Heart right ventricle (tissue), 16 donors: ENCODE measurements at regions not wholly inside any gene's neighbourhood (a gene's known extent, or its start where the extent isn't known, plus 50 kb on each side); places are given as distances from the start of the nearest gene placed in this dataset.

ENCODE experiments used
- ATAC-seq, 8 donors: fragments of 200-7000 bp; cut with Tn5 transposase; one replicate each; pipeline ENCODE4 v1.9.1; 2020; ENCODE audit warnings: mild to moderate bottlenecking in 8 of 8, moderate library complexity in 8 of 8, moderate number of reproducible peaks in 1 of 8
- DNase-seq, 2 donors: peaks; one replicate each; pipeline ENCODE4 v3.0.0-alpha.2; 2020
- H3K27ac ChIP-seq, 10 donors: fragments of 200-600 bp; sonication (generic) in 2 of 10; one replicate each; pipeline versions ENCODE4 v1.5.0 to v1.8.0; 2020 to 2022; ENCODE audit warnings: mild to moderate bottlenecking in 3 of 10
- H3K27me3 ChIP-seq, 7 donors: fragments of 200-600 bp; one replicate each; pipeline ENCODE4 v1.8.0; 2021 to 2022; ENCODE audit warnings: mild to moderate bottlenecking in 2 of 7
- H3K36me3 ChIP-seq, 9 donors: fragments of 200-600 bp; sonication (generic) in 1 of 9; one replicate each; pipeline versions ENCODE4 v1.5.0 to v1.8.0; 2020 to 2022; ENCODE audit warnings: mild to moderate bottlenecking in 2 of 9
- H3K4me1 ChIP-seq, 9 donors: fragments of 200-600 bp; sonication (generic) in 1 of 9; one replicate each; pipeline versions ENCODE4 v1.5.0 to v1.8.0; 2020 to 2022; ENCODE audit warnings: mild to moderate bottlenecking in 4 of 9
- H3K4me3 ChIP-seq, 10 donors: fragments of 200-600 bp; sonication (generic) in 2 of 10; one replicate each; pipeline versions ENCODE4 v1.5.0 to v1.8.0; 2020 to 2022; ENCODE audit warnings: mild to moderate bottlenecking in 7 of 10, moderate library complexity in 2 of 10
- H3K9me3 ChIP-seq, 11 donors: fragments of 200-600 bp in 10 of 11; sonication (generic) in 2 of 11; one replicate each; pipeline versions ENCODE4 v1.5.0 to v1.8.0; 2013 to 2022; ENCODE audit warnings: mild to moderate bottlenecking in 2 of 11, control low read depth in 1 of 11, moderate library complexity in 1 of 11
- WGBS, 2 donors: extraction: QIAGEN DNeasy Blood & Tissue Kit; methylation state at CpG; one replicate each; pipeline ENCODE4 v1.1.7; 2013; ENCODE audit warnings: inconsistent platforms in 1 of 2; 5-methylcytosine and 5-hydroxymethylcytosine counted together
- intact Hi-C, 10 donors: fragments of 100-400 bp; cut with DNase I; formaldehyde crosslinking; loops; one replicate each; pipeline versions ENCODE4 v1.11.1 to v1.14.2; 2022
- TF ChIP-seq, protein P1 (sequence below), 9 donors: fragments of 200-600 bp; sonication (generic) in 2 of 9; IDR thresholded peaks; one replicate each; pipeline versions ENCODE4 v1.5.0 to v1.8.0; 2021 to 2022; ENCODE audit warnings: antibody characterized with exemption in 9 of 9, mild to moderate bottlenecking in 5 of 9, moderate library complexity in 1 of 9
- donor health status: Arrhythmogenic right ventricular cardiomyopathy.
- donor health status: ischemic (EF 13 %, LVEDD 7.1; RV severe dilation, severe dysfunction).
- donor health status: healthy with polysubstance abuse.
- donor health status: DM: no; HTN: yes; CAD: no.
- donor health status: DM: no; HTN: no; CAD: no.
- donor health status: ischemic (EF 25% LVEDD 6.9; RV normal size, moderate dysfunction).
- donor health status: ischemic (EF 25% LVEDD 5.7; RV mildly dilated, moderate dysfunction).
- donor health status: healthy.
- donor health status: DM: yes; HTN: yes; CAD: no.
- donor health status: Ischemic cardiomyopathy.
- donor health status: ischemic (EF 35%, LVEDD 5.7; RV mildly dilated, moderate dysfunction).
- donor health status: nonischemic (EF 11% LVEDD 7.7; RV severe dilation, severe dysfunction).
- donor health status: DM: yes; HTN: yes; CAD: no.
- donor health status: PGD.
- donor health status: ischemic (EF 29% LVEDD 5.4; RV normal size, mild dysfunction).
- donor health status: nonischemic (EF 23%, LVEDD 6.1; RV moderate dilation, normal function).

DNA sequence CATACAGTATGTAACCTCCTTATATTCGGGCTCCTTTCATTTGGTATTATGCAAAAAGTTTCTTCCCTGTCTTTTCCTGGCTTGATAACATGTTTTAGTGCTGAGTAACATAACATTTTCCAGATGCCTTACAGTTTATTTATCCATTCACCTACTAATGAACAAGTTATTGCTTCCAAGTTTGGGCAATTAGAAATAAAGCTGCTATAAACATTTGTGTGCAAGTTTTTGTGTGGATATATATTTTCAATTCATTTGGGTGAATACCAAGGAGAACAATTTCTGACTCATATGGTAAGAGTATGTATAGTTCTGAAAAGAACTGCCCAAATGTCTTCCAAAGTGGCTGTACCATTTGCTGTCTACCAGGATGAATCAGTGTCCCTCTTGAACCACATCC lies 360.9 kb downstream of the PCDH17 start:
- H3K9me3 ChIP-seq, result no peaks in the 10 kb centered on the region
- intact Hi-C loops, result no loop called here
- 37 to 51% methylated on average over 1 of the region's 1 CpG for WGBS, 2 donors
- TF ChIP-seq, protein P1, sequence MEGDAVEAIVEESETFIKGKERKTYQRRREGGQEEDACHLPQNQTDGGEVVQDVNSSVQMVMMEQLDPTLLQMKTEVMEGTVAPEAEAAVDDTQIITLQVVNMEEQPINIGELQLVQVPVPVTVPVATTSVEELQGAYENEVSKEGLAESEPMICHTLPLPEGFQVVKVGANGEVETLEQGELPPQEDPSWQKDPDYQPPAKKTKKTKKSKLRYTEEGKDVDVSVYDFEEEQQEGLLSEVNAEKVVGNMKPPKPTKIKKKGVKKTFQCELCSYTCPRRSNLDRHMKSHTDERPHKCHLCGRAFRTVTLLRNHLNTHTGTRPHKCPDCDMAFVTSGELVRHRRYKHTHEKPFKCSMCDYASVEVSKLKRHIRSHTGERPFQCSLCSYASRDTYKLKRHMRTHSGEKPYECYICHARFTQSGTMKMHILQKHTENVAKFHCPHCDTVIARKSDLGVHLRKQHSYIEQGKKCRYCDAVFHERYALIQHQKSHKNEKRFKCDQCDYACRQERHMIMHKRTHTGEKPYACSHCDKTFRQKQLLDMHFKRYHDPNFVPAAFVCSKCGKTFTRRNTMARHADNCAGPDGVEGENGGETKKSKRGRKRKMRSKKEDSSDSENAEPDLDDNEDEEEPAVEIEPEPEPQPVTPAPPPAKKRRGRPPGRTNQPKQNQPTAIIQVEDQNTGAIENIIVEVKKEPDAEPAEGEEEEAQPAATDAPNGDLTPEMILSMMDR (IDR thresholded peaks at IDR 0.05), result no peak
- DNase-seq (no peak), ATAC-seq (no peak)
- H3K27me3 ChIP-seq, result no peaks in the 10 kb centered on the region
- H3K27ac ChIP-seq, result no peak overlapping the region
- no peaks in the 10 kb centered on the region for H3K4me1 ChIP-seq
- H3K4me3 ChIP-seq, result no peak overlapping the region
- H3K36me3 ChIP-seq, result no peaks in the 10 kb centered on the region

DNA sequence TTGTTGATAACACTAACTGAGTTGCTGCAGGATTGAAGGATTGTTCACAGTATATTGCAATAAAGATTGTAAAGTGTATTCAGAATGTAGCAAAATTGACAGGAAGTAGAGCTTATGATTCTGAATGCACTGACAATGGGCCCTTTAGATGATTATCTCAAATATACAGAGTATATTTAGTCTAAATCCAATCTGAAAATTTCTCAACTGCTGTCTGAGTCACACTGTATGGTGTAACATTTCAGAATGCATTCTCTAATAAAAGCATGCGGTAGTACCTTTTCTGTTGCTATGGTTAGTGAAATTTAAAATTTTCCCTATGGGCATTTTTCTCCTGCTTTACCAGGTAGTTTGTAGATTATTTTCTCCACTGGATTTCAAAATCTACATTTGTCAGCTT lies 365.2 kb downstream of the PCDH17 start:
- WGBS, 2 donors, result 88 to 98% methylated on average over 1 of the region's 1 CpG
- H3K4me1 ChIP-seq, result no peaks in the 10 kb centered on the region
- H3K27me3 ChIP-seq, result no peaks in the 10 kb centered on the region
- no peak overlapping the region for H3K27ac ChIP-seq
- intact Hi-C loops, result no loop called here
- ATAC-seq (no peak), DNase-seq (no peak)
- peaks cover 0 to 20% (median 0%) of the 10 kb centered on the region in 11 donors for H3K9me3 ChIP-seq
- no peaks in the 10 kb centered on the region for H3K36me3 ChIP-seq
- H3K4me3 ChIP-seq, result no peak overlapping the region
- TF ChIP-seq, protein P1 (IDR thresholded peaks at IDR 0.05), result no peak

DNA sequence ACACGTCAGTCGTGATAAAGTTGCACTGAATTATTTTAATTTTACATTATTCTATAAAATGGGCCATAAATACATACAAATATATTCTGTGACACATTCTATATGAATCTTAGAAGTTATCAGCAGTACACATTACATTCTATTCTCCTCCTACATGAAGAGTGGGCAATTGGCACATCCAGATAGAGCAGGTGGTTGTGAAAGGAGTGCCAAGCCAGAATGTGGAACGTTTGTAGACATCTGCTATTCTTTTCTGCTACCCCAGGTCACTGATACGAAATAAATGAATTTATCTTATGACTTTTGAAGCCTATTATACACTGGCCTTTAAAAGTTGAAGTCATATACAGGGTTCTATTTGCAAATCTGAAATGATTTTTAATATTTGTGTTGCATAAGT lies 373.2 kb downstream of the PCDH17 start:
- Histone ChIP-seq H3K36me3 (no peaks in the 10 kb centered on the region), H3K27me3 (no peaks in the 10 kb centered on the region), H3K4me3 (no peak overlapping the region), H3K27ac (no peak overlapping the region), H3K4me1 (no peaks in the 10 kb centered on the region), H3K9me3 (peaks cover 0 to 5% (median 0%) of the 10 kb centered on the region in 11 donors)
- DNase-seq (no peak), ATAC-seq (no peak)
- TF ChIP-seq, protein P1 (IDR thresholded peaks at IDR 0.05), result no peak
- intact Hi-C loops, result no loop called here
- 58 to 61% methylated on average over 4 of the region's 4 CpGs for WGBS, 2 donors

DNA sequence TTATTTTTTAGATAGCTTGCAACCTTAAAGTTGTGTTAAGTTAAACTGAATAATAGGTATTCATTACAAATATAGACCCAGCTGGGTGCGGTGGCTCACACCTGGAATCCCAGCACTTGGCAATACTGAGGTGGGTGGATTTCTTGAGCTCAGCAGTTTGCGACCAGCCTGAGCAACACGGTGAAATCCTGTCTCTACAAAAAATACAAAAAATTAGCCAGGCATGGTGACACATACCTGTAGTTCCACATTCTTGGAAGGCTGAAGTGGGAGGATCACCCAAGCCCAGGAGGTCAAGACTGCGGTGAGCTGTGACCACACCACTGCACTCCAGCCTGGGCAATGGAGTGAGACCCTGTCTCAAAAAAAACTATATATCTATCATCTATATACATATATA lies 386.5 kb downstream of the PCDH17 start:
- H3K4me3 ChIP-seq, result no peak overlapping the region
- H3K27me3 ChIP-seq, result no peaks in the 10 kb centered on the region
- no peaks in the 10 kb centered on the region for H3K4me1 ChIP-seq
- no peaks in the 10 kb centered on the region for H3K36me3 ChIP-seq
- no peaks in the 10 kb centered on the region for H3K9me3 ChIP-seq
- H3K27ac ChIP-seq, result no peak overlapping the region
- no peak for ATAC-seq
- intact Hi-C loops, result no loop called here
- no peak for DNase-seq
- TF ChIP-seq, protein P1 (IDR thresholded peaks at IDR 0.05), result no peak
- WGBS, 2 donors, result 94 to 98% methylated on average over 4 of the region's 4 CpGs

DNA sequence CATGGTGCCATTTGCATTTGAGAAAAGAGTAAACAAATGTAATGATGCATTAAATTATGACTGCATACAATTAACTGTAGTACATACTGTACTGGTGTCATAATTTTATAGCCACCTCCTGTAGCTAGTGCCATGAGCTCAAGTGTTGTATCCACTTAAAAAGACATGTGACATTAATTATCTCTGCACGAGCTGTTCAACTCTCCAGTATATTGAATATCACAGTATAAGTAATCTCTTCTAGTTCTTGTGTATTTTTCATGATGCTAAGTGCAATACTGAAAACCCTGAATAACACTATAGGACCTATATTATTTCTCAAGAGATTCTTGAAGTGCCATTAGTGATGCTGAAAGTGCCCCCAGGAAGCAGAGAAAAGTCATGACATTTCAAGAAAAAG lies 387.3 kb downstream of the PCDH17 start:
- H3K4me1 ChIP-seq, result no peaks in the 10 kb centered on the region
- H3K36me3 ChIP-seq, result no peaks in the 10 kb centered on the region
- 51 to 61% methylated on average over 1 of the region's 1 CpG for WGBS, 2 donors
- H3K27ac ChIP-seq, result no peak overlapping the region
- H3K4me3 ChIP-seq, result no peak overlapping the region
- H3K27me3 ChIP-seq, result no peaks in the 10 kb centered on the region
- intact Hi-C loops, result no loop called here
- TF ChIP-seq, protein P1 (IDR thresholded peaks at IDR 0.05), result no peak
- no peak for DNase-seq
- no peak for ATAC-seq
- no peaks in the 10 kb centered on the region for H3K9me3 ChIP-seq
